Psoas muscle (tissue), 7 donors: ENCODE measurements at regions not wholly inside any gene's neighbourhood (a gene's known extent, or its start where the extent isn't known, plus 50 kb on each side); places are given as distances from the start of the nearest gene placed in this dataset.

Source experiments
- ATAC-seq, 4 donors: fragments of 200-7000 bp; cut with Tn5 transposase; one replicate each; pipeline ENCODE4 v1.9.1; 2020; ENCODE audit warnings: moderate library complexity in 3 of 4, mild to moderate bottlenecking in 2 of 4
- DNase-seq, 2 donors: peaks; one replicate each; pipeline ENCODE4 v3.0.0-alpha.2; 2020
- H3K27ac ChIP-seq: fragments of 200-600 bp; one replicate; pipeline ENCODE4 v1.8.0; 2022
- H3K27me3 ChIP-seq, 3 donors: fragments of 200-600 bp in 1 of 3; one replicate each; pipeline versions ENCODE4 v1.6.1 to v1.8.0; 2013 to 2022; ENCODE audit warnings: low read length in 2 of 3, mild to moderate bottlenecking in 2 of 3, moderate library complexity in 1 of 3; ENCODE audit not compliant: insufficient read depth in 3 of 3
- H3K36me3 ChIP-seq, 2 donors: fragments of 200-600 bp in 1 of 2; one replicate each; pipeline versions ENCODE4 v1.6.1 to v1.8.0; 2013 to 2022; ENCODE audit warnings: low read depth in 1 of 2, mild to moderate bottlenecking in 1 of 2, moderate library complexity in 1 of 2; ENCODE audit not compliant: insufficient read depth in 1 of 2
- H3K4me1 ChIP-seq: fragments of 200-600 bp; one replicate; pipeline ENCODE4 v1.8.0; 2022
- H3K4me3 ChIP-seq: fragments of 200-600 bp; one replicate; pipeline ENCODE4 v1.8.0; 2022; ENCODE audit warnings: mild to moderate bottlenecking
- H3K9me3 ChIP-seq: fragments of 200-600 bp; one replicate; pipeline ENCODE4 v1.8.0; 2022
- WGBS, 3 donors: extraction: QIAGEN DNeasy Blood & Tissue Kit; methylation state at CpG; one replicate each; pipeline versions ENCODE4 v1.1.6 to v1.1.7; 2013; 5-methylcytosine and 5-hydroxymethylcytosine counted together
- intact Hi-C, 2 donors: fragments of 100-400 bp; cut with DNase I; formaldehyde crosslinking; loops; one replicate each; pipeline versions ENCODE4 v1.11.0 to v1.14.2; 2022
- TF ChIP-seq, protein P1 (sequence below): fragments of 200-600 bp; IDR thresholded peaks from one replicate; pipeline ENCODE4 v1.8.0; 2022; ENCODE audit warnings: antibody characterized with exemption
- donor health status: healthy with polysubstance abuse.
- donor health status: DM: no; HTN: no; CAD: no; lungs with moderate emphysema.
- donor health status: Bipolar disorder and iron deficiency.
- donor health status: healthy.
- donor health status: DM: yes; HTN: yes; CAD: no.
- donor health status: DM: no; HTN: no; CAD: no.
- donor health status: DM: yes; HTN: yes; CAD: no.

DNA sequence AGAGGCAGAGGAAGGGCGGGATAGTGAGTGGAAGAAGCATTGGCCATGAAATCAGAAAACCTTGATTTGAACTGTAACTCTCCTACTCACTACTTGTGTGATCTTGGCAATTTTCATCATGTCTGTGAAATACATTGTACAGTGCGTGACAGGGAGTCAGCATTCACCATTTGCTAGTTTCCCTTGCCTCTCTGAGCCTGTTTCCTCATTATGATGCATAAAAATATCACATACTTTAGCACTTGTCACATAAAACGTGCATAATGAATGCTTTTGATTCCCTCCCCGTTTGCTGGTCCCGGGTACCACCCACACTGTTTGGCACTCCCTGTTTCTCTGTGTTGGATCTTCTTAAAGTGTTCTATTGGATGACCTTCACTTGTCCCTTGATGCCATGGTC, 101.1 kb upstream of the FRMD6 start:
- Histone ChIP-seq H3K4me1 (peaks cover 15% of the 10 kb centered on the region), H3K4me3 (no peak overlapping the region), H3K27ac (no peak overlapping the region), H3K9me3 (no peaks in the 10 kb centered on the region), H3K27me3 (no peaks in the 10 kb centered on the region), H3K36me3 (no peaks in the 10 kb centered on the region)
- DNase-seq (no peak), ATAC-seq (no peak)
- TF ChIP-seq, protein P1, sequence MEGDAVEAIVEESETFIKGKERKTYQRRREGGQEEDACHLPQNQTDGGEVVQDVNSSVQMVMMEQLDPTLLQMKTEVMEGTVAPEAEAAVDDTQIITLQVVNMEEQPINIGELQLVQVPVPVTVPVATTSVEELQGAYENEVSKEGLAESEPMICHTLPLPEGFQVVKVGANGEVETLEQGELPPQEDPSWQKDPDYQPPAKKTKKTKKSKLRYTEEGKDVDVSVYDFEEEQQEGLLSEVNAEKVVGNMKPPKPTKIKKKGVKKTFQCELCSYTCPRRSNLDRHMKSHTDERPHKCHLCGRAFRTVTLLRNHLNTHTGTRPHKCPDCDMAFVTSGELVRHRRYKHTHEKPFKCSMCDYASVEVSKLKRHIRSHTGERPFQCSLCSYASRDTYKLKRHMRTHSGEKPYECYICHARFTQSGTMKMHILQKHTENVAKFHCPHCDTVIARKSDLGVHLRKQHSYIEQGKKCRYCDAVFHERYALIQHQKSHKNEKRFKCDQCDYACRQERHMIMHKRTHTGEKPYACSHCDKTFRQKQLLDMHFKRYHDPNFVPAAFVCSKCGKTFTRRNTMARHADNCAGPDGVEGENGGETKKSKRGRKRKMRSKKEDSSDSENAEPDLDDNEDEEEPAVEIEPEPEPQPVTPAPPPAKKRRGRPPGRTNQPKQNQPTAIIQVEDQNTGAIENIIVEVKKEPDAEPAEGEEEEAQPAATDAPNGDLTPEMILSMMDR = no peak
- intact Hi-C loops = no loop called here
- WGBS, 3 donors = 64 to 73% (median 68%) methylated on average over 5 of the region's 5 CpGs

DNA sequence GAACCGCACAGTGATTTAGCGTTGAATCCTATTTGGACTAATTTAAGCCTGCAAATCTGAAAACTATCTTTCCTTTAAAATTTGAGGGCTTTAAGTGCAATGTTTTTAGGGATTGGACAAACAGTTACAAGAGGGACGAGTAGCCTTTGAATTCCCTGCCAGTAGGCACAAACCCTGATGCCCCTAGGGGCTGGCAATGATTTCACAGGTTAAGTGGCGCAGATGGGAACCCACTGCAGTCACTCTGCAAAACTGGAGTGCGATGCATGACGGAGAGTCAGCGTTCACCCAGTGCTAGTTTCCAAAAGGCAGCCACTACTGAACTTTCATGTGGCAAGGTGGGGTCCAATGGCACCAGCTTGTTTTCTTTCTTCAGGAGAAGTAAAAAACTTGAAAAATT, 99.4 kb upstream of the FRMD6 start:
- WGBS, 3 donors = 61 to 92% (median 68%) methylated on average over 7 of the region's 7 CpGs
- intact Hi-C loops = no loop called here
- ATAC-seq = no peak
- Histone ChIP-seq H3K4me1 (peaks cover 5% of the 10 kb centered on the region), H3K9me3 (no peaks in the 10 kb centered on the region), H3K27me3 (no peaks in the 10 kb centered on the region), H3K36me3 (no peaks in the 10 kb centered on the region), H3K4me3 (no peak overlapping the region), H3K27ac (no peak overlapping the region)
- no peak for DNase-seq
- TF ChIP-seq, protein P1 = no peak

DNA sequence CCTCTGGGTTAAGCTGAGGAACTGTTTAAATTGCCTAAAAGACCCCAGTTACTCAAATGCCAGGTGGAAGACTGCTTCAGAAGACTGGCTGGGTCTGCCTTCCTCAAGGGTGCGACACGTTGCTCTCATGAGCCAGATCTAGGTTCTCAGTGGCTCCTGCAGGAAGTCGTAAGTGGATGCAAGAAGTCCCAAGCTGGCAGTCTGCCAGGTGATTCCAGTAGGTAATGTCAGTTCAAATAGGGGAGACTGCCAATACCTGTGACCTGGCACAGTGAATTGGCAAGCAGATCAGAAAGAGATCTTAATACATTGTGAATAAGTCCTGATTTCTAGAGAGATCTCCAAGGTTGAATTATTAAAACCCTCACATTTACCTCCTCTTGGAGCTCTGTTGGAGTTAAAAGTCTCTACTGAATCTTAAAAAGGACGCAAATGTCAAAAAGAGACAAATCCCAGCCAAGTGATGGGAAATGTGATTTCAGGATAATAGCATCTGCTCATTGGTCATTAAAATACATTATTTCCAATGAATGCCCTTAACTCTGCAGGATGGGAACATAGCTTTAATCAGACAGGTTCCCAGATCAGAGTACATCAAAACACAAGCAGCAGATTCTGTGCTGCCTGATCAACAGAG, 98.8 kb upstream of the FRMD6 start:
- no peak overlapping the region for H3K27ac ChIP-seq
- no peaks in the 10 kb centered on the region for H3K4me1 ChIP-seq
- H3K27me3 ChIP-seq = no peaks in the 10 kb centered on the region
- no peak overlapping the region for H3K4me3 ChIP-seq
- ATAC-seq (no peak), DNase-seq (peak in 1 of 2 donors; percentile 11)
- TF ChIP-seq, protein P1 = no peak
- H3K36me3 ChIP-seq = no peaks in the 10 kb centered on the region
- 44 to 49% (median 48%) methylated on average over 4 of the region's 4 CpGs for WGBS, 3 donors
- no peaks in the 10 kb centered on the region for H3K9me3 ChIP-seq
- intact Hi-C loops = no loop called here

DNA sequence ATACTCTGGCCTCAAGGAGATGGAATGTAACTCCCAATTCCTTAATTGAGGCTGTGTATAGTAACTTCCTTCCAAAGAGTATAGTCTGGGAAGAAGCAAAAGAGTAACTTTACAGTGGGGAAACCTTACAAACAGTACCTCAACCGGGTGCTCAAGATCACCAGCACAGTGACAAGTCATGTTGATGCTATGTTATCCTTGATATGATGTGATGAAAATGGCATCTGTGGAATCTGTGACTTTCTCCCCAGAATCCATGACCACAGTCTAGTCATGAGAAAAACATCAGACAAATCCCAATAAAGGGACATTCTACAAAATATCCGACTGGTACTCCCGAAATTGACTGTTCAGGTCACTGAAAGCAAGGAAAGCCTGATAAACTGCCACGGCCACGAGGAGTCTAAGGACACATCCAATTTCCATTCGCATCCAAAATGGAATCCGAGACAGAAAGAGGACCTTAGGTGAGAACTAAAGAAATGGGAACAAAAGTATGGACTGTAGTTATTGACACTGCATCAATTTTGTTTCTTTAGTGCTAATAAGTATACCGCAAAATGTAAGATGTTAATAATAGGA, 97.3 kb upstream of the FRMD6 start:
- intact Hi-C loops = no loop called here

More for the DNA sequence above, 97.3 kb upstream of the FRMD6 start:
- no peaks in the 10 kb centered on the region for H3K27me3 ChIP-seq
- H3K36me3 ChIP-seq = no peaks in the 10 kb centered on the region
- DNase-seq (no peak), ATAC-seq (no peak)
- H3K4me3 ChIP-seq = no peak overlapping the region
- 69 to 85% (median 76%) methylated on average over 8 of the region's 8 CpGs for WGBS, 3 donors
- TF ChIP-seq, protein P1 = no peak
- no peaks in the 10 kb centered on the region for H3K4me1 ChIP-seq
- no peaks in the 10 kb centered on the region for H3K9me3 ChIP-seq
- H3K27ac ChIP-seq = no peak overlapping the region
